ENCODE measurements at regions not wholly inside any gene's neighbourhood (a gene's known extent, or its start where the extent isn't known, plus 50 kb on each side); places are given as distances from the start of the nearest gene placed in this dataset.

DNA sequence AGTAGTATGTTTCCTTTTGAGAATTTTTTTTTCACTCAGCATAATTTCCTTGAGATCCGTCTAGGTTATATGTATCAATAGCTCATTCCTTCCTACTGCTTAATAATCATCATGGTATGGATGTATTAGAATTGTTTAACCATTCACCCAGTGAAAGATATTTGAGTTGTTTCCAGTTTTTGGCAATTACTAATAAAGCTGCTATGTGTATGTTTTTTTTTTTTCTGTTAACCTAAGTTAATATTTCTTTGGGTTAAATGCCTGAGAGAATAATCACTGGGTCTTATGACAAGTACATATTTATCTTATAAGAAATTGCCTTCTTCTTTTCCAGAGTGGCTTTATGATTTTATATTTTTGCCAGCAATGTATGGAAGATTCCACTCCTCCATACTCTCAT is 96.4 kb upstream of the ST6GAL2 start:
- Histone ChIP-seq H3K36me3 (ENCODE audit: insufficient read depth, low read length) (no peaks in the 10 kb centered on the region), H3K9me2 (ENCODE audit: insufficient read depth, low read length) (no peaks in the 10 kb centered on the region), H3K4me2 (ENCODE audit: low read length) (no peak overlapping the region), H3K27ac (ENCODE audit: low read length) (no peak overlapping the region), H3K4me3 (ENCODE audit: low read length) (no peak overlapping the region), H3K9ac (ENCODE audit: low read length) (no peak overlapping the region), H3F3A (ENCODE audit: insufficient read depth, low read length, poor library complexity, severe bottlenecking) (no peaks in the 10 kb centered on the region), H3K79me2 (replicated peaks; ENCODE audit: insufficient read depth, low read length) (no peaks in the 10 kb centered on the region), H4K20me1 (ENCODE audit: insufficient read depth) (no peaks in the 10 kb centered on the region), H3K9me3 (ENCODE audit: low read length) (no peaks in the 10 kb centered on the region), H3K27me3 (ENCODE audit: insufficient read depth, low read depth, low read length) (no peaks in the 10 kb centered on the region), H2AFZ (ENCODE audit: low read depth, low read length) (no peak overlapping the region)
- TF ChIP-seq POLR2AphosphoS5 (IDR thresholded peaks at IDR 0.05), result no peak
- TF ChIP-seq, protein P1, sequence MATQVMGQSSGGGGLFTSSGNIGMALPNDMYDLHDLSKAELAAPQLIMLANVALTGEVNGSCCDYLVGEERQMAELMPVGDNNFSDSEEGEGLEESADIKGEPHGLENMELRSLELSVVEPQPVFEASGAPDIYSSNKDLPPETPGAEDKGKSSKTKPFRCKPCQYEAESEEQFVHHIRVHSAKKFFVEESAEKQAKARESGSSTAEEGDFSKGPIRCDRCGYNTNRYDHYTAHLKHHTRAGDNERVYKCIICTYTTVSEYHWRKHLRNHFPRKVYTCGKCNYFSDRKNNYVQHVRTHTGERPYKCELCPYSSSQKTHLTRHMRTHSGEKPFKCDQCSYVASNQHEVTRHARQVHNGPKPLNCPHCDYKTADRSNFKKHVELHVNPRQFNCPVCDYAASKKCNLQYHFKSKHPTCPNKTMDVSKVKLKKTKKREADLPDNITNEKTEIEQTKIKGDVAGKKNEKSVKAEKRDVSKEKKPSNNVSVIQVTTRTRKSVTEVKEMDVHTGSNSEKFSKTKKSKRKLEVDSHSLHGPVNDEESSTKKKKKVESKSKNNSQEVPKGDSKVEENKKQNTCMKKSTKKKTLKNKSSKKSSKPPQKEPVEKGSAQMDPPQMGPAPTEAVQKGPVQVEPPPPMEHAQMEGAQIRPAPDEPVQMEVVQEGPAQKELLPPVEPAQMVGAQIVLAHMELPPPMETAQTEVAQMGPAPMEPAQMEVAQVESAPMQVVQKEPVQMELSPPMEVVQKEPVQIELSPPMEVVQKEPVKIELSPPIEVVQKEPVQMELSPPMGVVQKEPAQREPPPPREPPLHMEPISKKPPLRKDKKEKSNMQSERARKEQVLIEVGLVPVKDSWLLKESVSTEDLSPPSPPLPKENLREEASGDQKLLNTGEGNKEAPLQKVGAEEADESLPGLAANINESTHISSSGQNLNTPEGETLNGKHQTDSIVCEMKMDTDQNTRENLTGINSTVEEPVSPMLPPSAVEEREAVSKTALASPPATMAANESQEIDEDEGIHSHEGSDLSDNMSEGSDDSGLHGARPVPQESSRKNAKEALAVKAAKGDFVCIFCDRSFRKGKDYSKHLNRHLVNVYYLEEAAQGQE (IDR thresholded peaks at IDR 0.05; ENCODE audit: borderline replicate concordance), result no peak
- TF ChIP-seq EP300 (conservative IDR thresholded peaks at IDR 0.05; ENCODE audit: poor library complexity, severe bottlenecking), result no peak
- TF ChIP-seq, protein P2, sequence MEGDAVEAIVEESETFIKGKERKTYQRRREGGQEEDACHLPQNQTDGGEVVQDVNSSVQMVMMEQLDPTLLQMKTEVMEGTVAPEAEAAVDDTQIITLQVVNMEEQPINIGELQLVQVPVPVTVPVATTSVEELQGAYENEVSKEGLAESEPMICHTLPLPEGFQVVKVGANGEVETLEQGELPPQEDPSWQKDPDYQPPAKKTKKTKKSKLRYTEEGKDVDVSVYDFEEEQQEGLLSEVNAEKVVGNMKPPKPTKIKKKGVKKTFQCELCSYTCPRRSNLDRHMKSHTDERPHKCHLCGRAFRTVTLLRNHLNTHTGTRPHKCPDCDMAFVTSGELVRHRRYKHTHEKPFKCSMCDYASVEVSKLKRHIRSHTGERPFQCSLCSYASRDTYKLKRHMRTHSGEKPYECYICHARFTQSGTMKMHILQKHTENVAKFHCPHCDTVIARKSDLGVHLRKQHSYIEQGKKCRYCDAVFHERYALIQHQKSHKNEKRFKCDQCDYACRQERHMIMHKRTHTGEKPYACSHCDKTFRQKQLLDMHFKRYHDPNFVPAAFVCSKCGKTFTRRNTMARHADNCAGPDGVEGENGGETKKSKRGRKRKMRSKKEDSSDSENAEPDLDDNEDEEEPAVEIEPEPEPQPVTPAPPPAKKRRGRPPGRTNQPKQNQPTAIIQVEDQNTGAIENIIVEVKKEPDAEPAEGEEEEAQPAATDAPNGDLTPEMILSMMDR (IDR thresholded peaks at IDR 0.05; ENCODE audit: poor library complexity, severe bottlenecking), result no peak
- no peak for TF ChIP-seq MXI1 (conservative IDR thresholded peaks at IDR 0.05; ENCODE audit: poor library complexity, severe bottlenecking)
- TF ChIP-seq SMC3 (conservative IDR thresholded peaks at IDR 0.05; ENCODE audit: poor library complexity), result no peak
- no peak for TF ChIP-seq EZH2 (IDR thresholded peaks at IDR 0.05; ENCODE audit: borderline replicate concordance, insufficient read depth, low read length, poor library complexity, severe bottlenecking)
- TF ChIP-seq TAF1 (IDR thresholded peaks at IDR 0.05; ENCODE audit: low read depth), result no peak
- TF ChIP-seq RAD21 (conservative IDR thresholded peaks at IDR 0.05), result no peak

DNA sequence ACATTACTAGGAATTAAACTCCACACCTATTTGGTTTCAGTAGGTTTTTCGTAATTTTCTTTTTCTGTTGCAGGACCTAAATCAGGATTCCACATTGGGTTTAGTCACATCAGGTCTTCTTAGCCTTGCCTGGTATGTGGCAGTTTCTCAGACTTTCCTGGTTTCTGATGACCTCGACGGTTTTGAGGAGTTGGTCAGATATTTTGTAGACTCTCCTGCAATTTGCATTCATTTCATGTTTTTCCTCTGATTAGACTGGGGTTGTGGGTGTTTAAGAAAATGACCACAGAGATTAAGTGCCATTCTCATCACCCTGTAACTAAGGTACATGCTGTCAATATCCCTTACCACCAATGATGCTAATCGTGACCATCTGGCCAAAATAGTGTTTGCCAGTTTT is 97.3 kb upstream of the ST6GAL2 start:
- Histone ChIP-seq H3K27ac (ENCODE audit: low read length) (no peak overlapping the region), H3K9me2 (ENCODE audit: insufficient read depth, low read length) (no peaks in the 10 kb centered on the region)

More for the DNA sequence above, 97.3 kb upstream of the ST6GAL2 start:
- H3K27me3 ChIP-seq (ENCODE audit: insufficient read depth, low read depth, low read length), result no peaks in the 10 kb centered on the region
- H3F3A ChIP-seq (ENCODE audit: insufficient read depth, low read length, poor library complexity, severe bottlenecking), result no peaks in the 10 kb centered on the region
- H3K9me3 ChIP-seq (ENCODE audit: low read length), result no peaks in the 10 kb centered on the region
- H3K36me3 ChIP-seq (ENCODE audit: insufficient read depth, low read length), result no peaks in the 10 kb centered on the region
- no peak overlapping the region for H3K4me2 ChIP-seq (ENCODE audit: low read length)
- no peak overlapping the region for H3K9ac ChIP-seq (ENCODE audit: low read length)
- no peaks in the 10 kb centered on the region for H3K79me2 ChIP-seq (replicated peaks; ENCODE audit: insufficient read depth, low read length)
- TF ChIP-seq SMC3 (conservative IDR thresholded peaks at IDR 0.05; ENCODE audit: poor library complexity) (no peak), MXI1 (conservative IDR thresholded peaks at IDR 0.05; ENCODE audit: poor library complexity, severe bottlenecking) (no peak), RAD21 (conservative IDR thresholded peaks at IDR 0.05) (no peak), EP300 (conservative IDR thresholded peaks at IDR 0.05; ENCODE audit: poor library complexity, severe bottlenecking) (no peak), EZH2 (IDR thresholded peaks at IDR 0.05; ENCODE audit: borderline replicate concordance, insufficient read depth, low read length, poor library complexity, severe bottlenecking) (no peak), POLR2AphosphoS5 (IDR thresholded peaks at IDR 0.05) (no peak), TAF1 (IDR thresholded peaks at IDR 0.05; ENCODE audit: low read depth) (no peak)
- TF ChIP-seq, protein P2 (IDR thresholded peaks at IDR 0.05; ENCODE audit: poor library complexity, severe bottlenecking), result no peak
- TF ChIP-seq, protein P1 (IDR thresholded peaks at IDR 0.05; ENCODE audit: borderline replicate concordance), result no peak
- no peak overlapping the region for H2AFZ ChIP-seq (ENCODE audit: low read depth, low read length)
- no peaks in the 10 kb centered on the region for H4K20me1 ChIP-seq (ENCODE audit: insufficient read depth)
- H3K4me3 ChIP-seq (ENCODE audit: low read length), result no peak overlapping the region
